ENCODE measurements at regions not wholly inside any gene's neighbourhood (a gene's known extent, or its start where the extent isn't known, plus 50 kb on each side); places are given as distances from the start of the nearest gene placed in this dataset.
"Not testable (repeated sequence)": the region's sequence is repeated elsewhere in the genome, so short reads cannot be mapped to it uniquely, and the experiment has no call there.

- H3K4me1 ChIP-seq (ENCODE audit: control insufficient read depth in 2 of 2, insufficient read depth in 2 of 2, low read length in 1 of 2); H3K4me3 ChIP-seq (ENCODE audit: low read depth in 1 of 2, low read length in 2 of 2); H3K27ac ChIP-seq (ENCODE audit: low read depth in 2 of 2, low read length in 1 of 2); H3K36me3 ChIP-seq (ENCODE audit: control insufficient read depth in 2 of 2, insufficient read depth in 2 of 2, low read length in 1 of 2); H3K27me3 ChIP-seq (ENCODE audit: control insufficient read depth in 1 of 2, insufficient read depth in 2 of 2, low read length in 2 of 2): not testable (repeated sequence)
- H3K9me3 ChIP-seq (ENCODE audit: control insufficient read depth in 2 of 2, insufficient read depth in 1 of 2, low read depth in 1 of 2, low read length in 1 of 2) = peaks cover 0 to 12% of the 10 kb centered on the region in 2 donors
- 80 to 83% methylated on average over 3 of the region's 3 CpGs for WGBS, 2 donors
These were observed 106.4 kb downstream of the SHOX start for GRCh38 chrX:737021-737420.

- Histone ChIP-seq H3K4me1 (ENCODE audit: control insufficient read depth in 2 of 2, insufficient read depth in 2 of 2, low read length in 1 of 2) (no peaks in the 10 kb centered on the region), H3K4me3 (ENCODE audit: low read depth in 1 of 2, low read length in 2 of 2) (no peak overlapping the region), H3K36me3 (ENCODE audit: control insufficient read depth in 2 of 2, insufficient read depth in 2 of 2, low read length in 1 of 2) (no peaks in the 10 kb centered on the region), H3K27ac (ENCODE audit: low read depth in 2 of 2, low read length in 1 of 2) (no peak overlapping the region), H3K9me3 (ENCODE audit: control insufficient read depth in 2 of 2, insufficient read depth in 1 of 2, low read depth in 1 of 2, low read length in 1 of 2) (peaks cover 0 to 12% of the 10 kb centered on the region in 2 donors), H3K27me3 (ENCODE audit: control insufficient read depth in 1 of 2, insufficient read depth in 2 of 2, low read length in 2 of 2) (no peaks in the 10 kb centered on the region)
- WGBS, 2 donors = 50 to 60% methylated on average over 17 of the region's 17 CpGs
These were observed 103.8 kb downstream of the SHOX start for GRCh38 chrX:734362-734761.

GRCh38 chrX:733961-734360, 103.4 kb downstream of the SHOX start:
- H3K4me1 ChIP-seq (ENCODE audit: control insufficient read depth in 2 of 2, insufficient read depth in 2 of 2, low read length in 1 of 2) = no peaks in the 10 kb centered on the region
- no peaks in the 10 kb centered on the region for H3K36me3 ChIP-seq (ENCODE audit: control insufficient read depth in 2 of 2, insufficient read depth in 2 of 2, low read length in 1 of 2)
- no peak overlapping the region for H3K27ac ChIP-seq (ENCODE audit: low read depth in 2 of 2, low read length in 1 of 2)
- no peaks in the 10 kb centered on the region for H3K27me3 ChIP-seq (ENCODE audit: control insufficient read depth in 1 of 2, insufficient read depth in 2 of 2, low read length in 2 of 2)
- H3K9me3 ChIP-seq (ENCODE audit: control insufficient read depth in 2 of 2, insufficient read depth in 1 of 2, low read depth in 1 of 2, low read length in 1 of 2) = peaks cover 0 to 12% of the 10 kb centered on the region in 2 donors
- H3K4me3 ChIP-seq (ENCODE audit: low read depth in 1 of 2, low read length in 2 of 2) = no peak overlapping the region
- WGBS, 2 donors = 79 to 80% methylated on average over 9 of the region's 9 CpGs

DNA sequence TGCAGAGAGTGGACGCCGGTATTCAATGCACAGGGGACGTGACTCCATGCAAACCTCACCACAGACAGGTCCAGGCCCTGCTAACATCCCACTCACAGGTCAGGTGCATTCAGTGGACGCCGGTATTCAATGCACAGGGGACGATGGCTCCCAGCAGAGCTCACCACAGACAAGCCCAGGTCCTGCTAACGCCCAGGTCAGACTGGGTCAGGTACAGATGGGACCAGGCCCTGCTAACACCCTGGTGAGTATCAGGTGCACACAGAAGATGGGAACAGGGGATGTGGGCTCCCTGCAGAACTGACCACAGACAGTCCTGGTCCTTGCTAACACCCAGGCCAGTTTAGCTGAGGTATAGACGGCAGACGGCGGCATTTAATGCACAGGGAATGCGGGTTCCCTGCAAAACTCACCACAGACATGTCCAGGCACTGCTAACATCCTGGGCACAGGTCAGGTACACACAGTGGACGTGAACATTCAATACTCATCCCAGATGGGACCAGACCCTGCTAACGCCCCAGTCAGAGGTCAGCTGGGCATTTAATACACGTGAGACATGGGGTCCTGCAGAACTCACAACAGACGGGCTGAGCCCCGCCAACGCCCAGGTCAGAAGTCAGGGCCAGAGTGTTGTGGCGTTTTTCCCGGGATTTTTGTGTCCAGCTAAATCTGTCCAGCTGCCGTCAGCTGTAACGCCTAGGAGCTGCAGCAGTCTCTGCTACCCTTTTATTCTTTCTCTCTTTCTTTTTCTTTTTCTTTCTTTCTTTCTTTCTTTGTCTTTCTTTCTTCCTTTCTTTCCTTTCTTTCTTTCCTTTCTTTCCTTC, 99.2 kb downstream of the SHOX start:
- Histone ChIP-seq H3K36me3 (ENCODE audit: control insufficient read depth in 2 of 2, insufficient read depth in 2 of 2, low read length in 1 of 2) (no peaks in the 10 kb centered on the region), H3K27me3 (ENCODE audit: control insufficient read depth in 1 of 2, insufficient read depth in 2 of 2, low read length in 2 of 2) (no peaks in the 10 kb centered on the region)
- 67 to 77% methylated on average over 21 of the region's 21 CpGs for WGBS, 2 donors

DNA sequence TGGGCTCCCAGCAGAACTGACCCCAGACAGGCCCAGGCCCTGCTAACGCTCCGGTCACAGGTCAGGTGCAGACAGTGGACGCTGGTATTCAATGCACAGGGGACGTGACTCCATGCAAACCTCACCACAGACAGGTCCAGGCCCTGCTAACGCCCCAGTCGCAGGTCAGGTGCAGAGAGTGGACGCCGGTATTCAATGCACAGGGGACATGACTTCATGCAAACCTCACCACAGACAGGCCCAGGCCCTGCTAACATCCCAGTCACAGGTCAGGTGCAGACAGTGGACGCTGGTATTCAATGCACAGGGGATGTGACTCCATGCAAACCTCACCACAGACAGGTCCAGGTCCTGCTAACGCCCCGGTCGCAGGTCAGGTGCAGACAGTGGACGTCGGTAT, 98.5 kb downstream of the SHOX start:
- not testable (repeated sequence) for H3K4me3 ChIP-seq (ENCODE audit: low read depth in 1 of 2, low read length in 2 of 2); H3K9me3 ChIP-seq (ENCODE audit: control insufficient read depth in 2 of 2, insufficient read depth in 1 of 2, low read depth in 1 of 2, low read length in 1 of 2); H3K27ac ChIP-seq (ENCODE audit: low read depth in 2 of 2, low read length in 1 of 2); H3K27me3 ChIP-seq (ENCODE audit: control insufficient read depth in 1 of 2, insufficient read depth in 2 of 2, low read length in 2 of 2); H3K36me3 ChIP-seq (ENCODE audit: control insufficient read depth in 2 of 2, insufficient read depth in 2 of 2, low read length in 1 of 2); H3K4me1 ChIP-seq (ENCODE audit: control insufficient read depth in 2 of 2, insufficient read depth in 2 of 2, low read length in 1 of 2)
- 82 to 88% methylated on average over 12 to 14 of the region's 14 CpGs for WGBS, 2 donors

More for the DNA sequence above, 99.2 kb downstream of the SHOX start:
- H3K27ac ChIP-seq (ENCODE audit: low read depth in 2 of 2, low read length in 1 of 2) = no peak overlapping the region
- H3K4me1 ChIP-seq (ENCODE audit: control insufficient read depth in 2 of 2, insufficient read depth in 2 of 2, low read length in 1 of 2) = no peaks in the 10 kb centered on the region
- no peak overlapping the region for H3K4me3 ChIP-seq (ENCODE audit: low read depth in 1 of 2, low read length in 2 of 2)
- peaks cover 0 to 3% of the 10 kb centered on the region in 2 donors for H3K9me3 ChIP-seq (ENCODE audit: control insufficient read depth in 2 of 2, insufficient read depth in 1 of 2, low read depth in 1 of 2, low read length in 1 of 2)

DNA sequence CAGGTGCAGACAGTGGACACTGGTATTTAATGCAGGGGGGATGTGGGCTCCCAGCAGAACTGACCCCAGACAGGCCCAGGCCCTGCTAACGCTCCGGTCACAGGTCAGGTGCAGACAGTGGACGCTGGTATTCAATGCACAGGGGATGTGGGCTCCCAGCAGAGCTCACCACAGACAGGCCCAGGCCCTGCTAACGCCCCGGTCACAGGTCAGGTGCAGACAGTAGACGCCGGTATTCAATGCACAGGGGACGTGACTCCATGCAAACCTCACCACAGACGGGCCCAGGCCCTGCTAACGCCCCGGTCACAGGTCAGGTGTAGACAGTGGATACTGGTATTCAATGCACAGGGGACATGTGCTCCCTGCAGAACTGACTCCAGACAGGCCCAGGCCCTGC, 98.0 kb downstream of the SHOX start:
- not testable (repeated sequence) for H3K4me1 ChIP-seq (ENCODE audit: control insufficient read depth in 2 of 2, insufficient read depth in 2 of 2, low read length in 1 of 2); H3K4me3 ChIP-seq (ENCODE audit: low read depth in 1 of 2, low read length in 2 of 2); H3K9me3 ChIP-seq (ENCODE audit: control insufficient read depth in 2 of 2, insufficient read depth in 1 of 2, low read depth in 1 of 2, low read length in 1 of 2); H3K27me3 ChIP-seq (ENCODE audit: control insufficient read depth in 1 of 2, insufficient read depth in 2 of 2, low read length in 2 of 2); H3K36me3 ChIP-seq (ENCODE audit: control insufficient read depth in 2 of 2, insufficient read depth in 2 of 2, low read length in 1 of 2); H3K27ac ChIP-seq (ENCODE audit: low read depth in 2 of 2, low read length in 1 of 2)
- 83 to 86% methylated on average over 8 to 11 of the region's 11 CpGs for WGBS, 2 donors

DNA sequence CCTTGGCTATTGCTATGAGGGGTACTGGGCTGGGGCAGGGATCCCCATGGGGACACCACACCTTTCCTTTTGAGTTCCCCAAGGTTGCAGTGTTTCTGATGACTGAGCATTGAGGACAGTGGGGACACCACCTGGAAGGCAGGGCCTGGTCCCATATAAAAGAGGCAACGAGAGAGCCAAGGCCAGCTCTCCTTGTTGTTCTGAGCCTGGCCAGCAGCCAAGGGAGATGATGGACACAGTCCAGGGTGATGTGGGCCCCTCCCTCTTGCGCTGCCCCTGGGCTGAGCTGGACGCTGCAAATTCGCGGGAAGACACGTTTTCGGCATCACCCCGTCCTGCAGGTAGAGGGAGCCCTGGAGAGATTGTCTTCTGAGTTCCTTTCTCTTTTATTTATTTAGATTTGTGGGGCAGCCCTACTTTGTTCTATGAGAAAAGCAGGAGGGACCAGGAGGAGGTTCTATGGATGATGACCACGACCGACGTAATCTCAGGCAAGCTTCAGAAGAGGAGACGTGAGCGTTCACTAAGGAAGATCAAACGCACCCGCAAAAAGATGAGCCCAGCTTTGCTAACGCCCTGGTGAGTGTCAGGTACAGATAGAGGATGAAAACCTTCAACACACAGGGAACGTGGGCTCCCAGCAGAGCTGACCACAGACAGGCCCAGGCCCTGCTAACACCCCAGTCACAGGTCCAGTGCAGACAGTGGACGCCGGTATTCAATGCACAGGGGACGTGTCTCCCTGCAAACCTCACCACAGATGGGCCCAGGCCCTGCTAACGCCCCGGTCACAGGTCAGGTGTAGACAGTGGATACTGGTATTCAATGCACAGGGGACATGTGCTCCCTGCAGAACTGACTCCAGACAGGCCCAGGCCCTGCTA, 97.4 kb downstream of the SHOX start:
- peaks cover 0 to 6% of the 10 kb centered on the region in 2 donors for H3K9me3 ChIP-seq (ENCODE audit: control insufficient read depth in 2 of 2, insufficient read depth in 1 of 2, low read depth in 1 of 2, low read length in 1 of 2)
- H3K4me1 ChIP-seq (ENCODE audit: control insufficient read depth in 2 of 2, insufficient read depth in 2 of 2, low read length in 1 of 2) = no peaks in the 10 kb centered on the region
- no peak overlapping the region for H3K4me3 ChIP-seq (ENCODE audit: low read depth in 1 of 2, low read length in 2 of 2)
- WGBS, 2 donors = 54 to 56% methylated on average over 22 of the region's 22 CpGs
- no peaks in the 10 kb centered on the region for H3K27me3 ChIP-seq (ENCODE audit: control insufficient read depth in 1 of 2, insufficient read depth in 2 of 2, low read length in 2 of 2)
- no peak overlapping the region for H3K27ac ChIP-seq (ENCODE audit: low read depth in 2 of 2, low read length in 1 of 2)
- no peaks in the 10 kb centered on the region for H3K36me3 ChIP-seq (ENCODE audit: control insufficient read depth in 2 of 2, insufficient read depth in 2 of 2, low read length in 1 of 2)

DNA sequence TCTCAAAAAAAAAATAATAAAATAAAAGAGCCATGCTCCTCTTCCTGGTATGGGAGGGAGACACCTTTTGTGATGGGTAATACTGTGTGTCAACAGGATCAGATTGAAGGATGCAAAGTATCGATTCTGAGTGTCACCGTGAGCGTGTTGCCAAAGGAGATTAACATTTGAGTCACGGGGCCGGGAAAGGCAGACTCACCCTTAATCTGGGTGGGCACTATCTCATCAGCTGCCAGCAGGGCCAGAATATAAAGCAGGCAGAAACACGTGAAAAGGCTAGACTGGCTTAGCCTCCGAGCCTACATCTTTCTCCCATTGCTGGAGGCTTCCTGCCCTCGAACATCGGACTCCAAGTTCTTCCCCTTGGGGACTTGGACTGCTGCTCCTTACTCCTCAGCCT, 95.4 kb downstream of the SHOX start:
- peaks cover 0 to 6% of the 10 kb centered on the region in 2 donors for H3K9me3 ChIP-seq (ENCODE audit: control insufficient read depth in 2 of 2, insufficient read depth in 1 of 2, low read depth in 1 of 2, low read length in 1 of 2)
- 90 to 94% methylated on average over 9 of the region's 9 CpGs for WGBS, 2 donors
- H3K36me3 ChIP-seq (ENCODE audit: control insufficient read depth in 2 of 2, insufficient read depth in 2 of 2, low read length in 1 of 2) = no peaks in the 10 kb centered on the region
- H3K4me1 ChIP-seq (ENCODE audit: control insufficient read depth in 2 of 2, insufficient read depth in 2 of 2, low read length in 1 of 2) = no peaks in the 10 kb centered on the region
- H3K4me3 ChIP-seq (ENCODE audit: low read depth in 1 of 2, low read length in 2 of 2) = no peak overlapping the region
- no peaks in the 10 kb centered on the region for H3K27me3 ChIP-seq (ENCODE audit: control insufficient read depth in 1 of 2, insufficient read depth in 2 of 2, low read length in 2 of 2)
- no peak overlapping the region for H3K27ac ChIP-seq (ENCODE audit: low read depth in 2 of 2, low read length in 1 of 2)

GRCh38 chrX:724256-724655, 93.7 kb downstream of the SHOX start:
- WGBS, 2 donors = 90 to 92% methylated on average over 4 of the region's 4 CpGs
- no peak overlapping the region for H3K27ac ChIP-seq (ENCODE audit: low read depth in 2 of 2, low read length in 1 of 2)
- no peaks in the 10 kb centered on the region for H3K4me1 ChIP-seq (ENCODE audit: control insufficient read depth in 2 of 2, insufficient read depth in 2 of 2, low read length in 1 of 2)
- H3K27me3 ChIP-seq (ENCODE audit: control insufficient read depth in 1 of 2, insufficient read depth in 2 of 2, low read length in 2 of 2) = no peaks in the 10 kb centered on the region
- H3K9me3 ChIP-seq (ENCODE audit: control insufficient read depth in 2 of 2, insufficient read depth in 1 of 2, low read depth in 1 of 2, low read length in 1 of 2) = peaks cover 0 to 6% of the 10 kb centered on the region in 2 donors
- no peaks in the 10 kb centered on the region for H3K36me3 ChIP-seq (ENCODE audit: control insufficient read depth in 2 of 2, insufficient read depth in 2 of 2, low read length in 1 of 2)
- H3K4me3 ChIP-seq (ENCODE audit: low read depth in 1 of 2, low read length in 2 of 2) = no peak overlapping the region
